Osteoblast (primary cell): ENCODE measurements at regions not wholly inside any gene's neighbourhood (a gene's known extent, or its start where the extent isn't known, plus 50 kb on each side); places are given as distances from the start of the nearest gene placed in this dataset.

ENCODE experiments used
- DNase-seq: peaks from one replicate; pipeline ENCODE4 v3.0.0; 2011; ENCODE audit warnings: low spot score, mixed read lengths; ENCODE audit not compliant: insufficient read length; ENCODE audit errors: missing footprints
- H2AFZ ChIP-seq: 2 replicates; pipeline ENCODE4 v1.6.0; 2011; ENCODE audit warnings: mild to moderate bottlenecking, low read length
- H3K27ac ChIP-seq: 2 replicates; pipeline ENCODE4 v1.5.1; 2011; ENCODE audit warnings: mild to moderate bottlenecking, low read depth, low read length, moderate library complexity
- H3K27me3 ChIP-seq: 2 replicates; pipeline ENCODE4 v1.6.0; 2012; ENCODE audit warnings: mild to moderate bottlenecking, control low read depth, inconsistent platforms, low read length, moderate library complexity; ENCODE audit not compliant: insufficient read depth
- H3K36me3 ChIP-seq: 2 replicates; pipeline ENCODE4 v1.5.1; 2011; ENCODE audit warnings: mild to moderate bottlenecking, low read length, control low read depth, moderate library complexity; ENCODE audit not compliant: insufficient read depth
- H3K4me1 ChIP-seq: 2 replicates; pipeline ENCODE4 v1.5.1; 2011; ENCODE audit warnings: mild to moderate bottlenecking, low read length, control low read depth, moderate library complexity; ENCODE audit not compliant: insufficient read depth
- H3K4me2 ChIP-seq: 2 replicates; pipeline ENCODE4 v1.6.0; 2011; ENCODE audit warnings: mild to moderate bottlenecking, low read length; ENCODE audit not compliant: insufficient read depth
- H3K4me3 ChIP-seq: fragments of 200-600 bp; sonication (generic); 3 replicates; pipeline ENCODE4 v1.5.1; 2012; ENCODE audit warnings: mild to moderate bottlenecking, low read length, inconsistent platforms; ENCODE audit not compliant: insufficient read depth
- H3K79me2 ChIP-seq: 2 replicates; pipeline ENCODE4 v1.6.0; 2012; ENCODE audit warnings: mild to moderate bottlenecking, low read length, control low read depth, inconsistent platforms; ENCODE audit not compliant: insufficient read depth
- H3K9me3 ChIP-seq: 2 replicates; pipeline ENCODE4 v1.5.1; 2011; ENCODE audit warnings: low read depth, low read length, control low read depth
- H4K20me1 ChIP-seq: 2 replicates; pipeline ENCODE4 v1.6.0; 2012; ENCODE audit warnings: mild to moderate bottlenecking, low read length, control low read depth; ENCODE audit not compliant: insufficient read depth
- TF ChIP-seq, protein P1 (sequence below): IDR thresholded peaks from 2 replicates; pipeline ENCODE4 v1.5.1; 2011; ENCODE audit warnings: mild to moderate bottlenecking, low read depth, low read length, moderate library complexity; ENCODE audit errors: extremely low read depth

GRCh38 chr2:16495509-16496208, 170.0 kb downstream of the CYRIA start:
- Histone ChIP-seq H3K4me1 (no peaks in the 10 kb centered on the region), H2AFZ (no peak overlapping the region), H3K9me3 (no peaks in the 10 kb centered on the region), H3K79me2 (no peaks in the 10 kb centered on the region), H3K4me2 (no peak overlapping the region), H3K27ac (no peak overlapping the region), H4K20me1 (no peaks in the 10 kb centered on the region), H3K36me3 (no peaks in the 10 kb centered on the region), H3K27me3 (no peaks in the 10 kb centered on the region), H3K4me3 (no peak overlapping the region)
- DNase-seq = no peak
- TF ChIP-seq, protein P1, sequence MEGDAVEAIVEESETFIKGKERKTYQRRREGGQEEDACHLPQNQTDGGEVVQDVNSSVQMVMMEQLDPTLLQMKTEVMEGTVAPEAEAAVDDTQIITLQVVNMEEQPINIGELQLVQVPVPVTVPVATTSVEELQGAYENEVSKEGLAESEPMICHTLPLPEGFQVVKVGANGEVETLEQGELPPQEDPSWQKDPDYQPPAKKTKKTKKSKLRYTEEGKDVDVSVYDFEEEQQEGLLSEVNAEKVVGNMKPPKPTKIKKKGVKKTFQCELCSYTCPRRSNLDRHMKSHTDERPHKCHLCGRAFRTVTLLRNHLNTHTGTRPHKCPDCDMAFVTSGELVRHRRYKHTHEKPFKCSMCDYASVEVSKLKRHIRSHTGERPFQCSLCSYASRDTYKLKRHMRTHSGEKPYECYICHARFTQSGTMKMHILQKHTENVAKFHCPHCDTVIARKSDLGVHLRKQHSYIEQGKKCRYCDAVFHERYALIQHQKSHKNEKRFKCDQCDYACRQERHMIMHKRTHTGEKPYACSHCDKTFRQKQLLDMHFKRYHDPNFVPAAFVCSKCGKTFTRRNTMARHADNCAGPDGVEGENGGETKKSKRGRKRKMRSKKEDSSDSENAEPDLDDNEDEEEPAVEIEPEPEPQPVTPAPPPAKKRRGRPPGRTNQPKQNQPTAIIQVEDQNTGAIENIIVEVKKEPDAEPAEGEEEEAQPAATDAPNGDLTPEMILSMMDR = no peak

- Histone ChIP-seq H3K27me3 (no peaks in the 10 kb centered on the region), H3K4me1 (no peaks in the 10 kb centered on the region), H3K4me3 (no peak overlapping the region), H4K20me1 (no peaks in the 10 kb centered on the region), H3K9me3 (no peaks in the 10 kb centered on the region), H2AFZ (no peak overlapping the region), H3K27ac (no peak overlapping the region), H3K79me2 (no peaks in the 10 kb centered on the region), H3K4me2 (no peak overlapping the region), H3K36me3 (no peaks in the 10 kb centered on the region)
- DNase-seq = no peak
- TF ChIP-seq, protein P1 = no peak
Observed at GRCh38 chr2:16494836-16495508, 170.7 kb downstream of the CYRIA start.

DNA sequence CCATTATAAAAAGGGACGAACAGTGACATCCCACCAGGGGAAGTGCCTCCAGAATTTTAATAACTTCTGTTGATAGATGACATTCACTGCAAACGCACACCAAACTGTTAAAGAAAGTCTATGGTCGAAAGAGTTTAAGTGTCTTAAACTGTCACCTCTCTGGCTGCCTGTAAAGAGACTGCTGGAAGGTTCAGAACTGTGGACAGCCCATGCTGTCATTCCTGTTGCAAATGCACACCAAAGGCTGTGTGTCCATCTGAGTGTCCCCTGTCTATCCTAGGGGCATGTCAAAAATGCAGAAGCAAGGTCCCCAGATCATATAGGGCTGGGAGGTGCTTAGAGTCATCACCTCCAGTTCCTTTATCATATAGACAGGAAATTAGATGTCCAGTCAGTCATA, 171.8 kb downstream of the CYRIA start:
- H3K9me3 ChIP-seq = no peaks in the 10 kb centered on the region
- no peaks in the 10 kb centered on the region for H3K4me1 ChIP-seq
- H2AFZ ChIP-seq = no peak overlapping the region
- TF ChIP-seq, protein P1 = no peak
- no peak overlapping the region for H3K27ac ChIP-seq
- no peak overlapping the region for H3K4me2 ChIP-seq
- no peaks in the 10 kb centered on the region for H3K36me3 ChIP-seq
- DNase-seq = no peak
- no peaks in the 10 kb centered on the region for H3K27me3 ChIP-seq
- H3K4me3 ChIP-seq = no peak overlapping the region
- no peaks in the 10 kb centered on the region for H3K79me2 ChIP-seq
- H4K20me1 ChIP-seq = no peaks in the 10 kb centered on the region

DNA sequence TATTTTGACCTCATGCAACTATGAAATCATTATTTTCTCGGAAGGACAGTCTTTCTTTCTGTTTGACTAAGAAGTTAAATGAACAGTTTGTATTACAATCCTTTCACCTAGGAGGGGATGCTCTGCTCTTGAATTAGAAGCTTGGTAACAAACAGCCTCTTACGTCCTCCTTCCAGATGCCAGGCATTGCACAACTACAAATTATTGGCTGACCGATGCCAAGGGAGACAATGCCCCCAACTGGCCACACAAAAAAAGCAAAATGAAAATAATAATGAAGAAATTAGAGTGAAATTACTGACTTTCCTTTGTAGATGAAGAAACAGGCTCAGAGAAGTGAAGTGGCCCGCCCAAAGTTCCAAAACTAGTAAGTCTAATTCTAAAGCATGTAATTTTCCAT, 177.9 kb downstream of the CYRIA start:
- Histone ChIP-seq H3K4me3 (no peak overlapping the region), H4K20me1 (no peaks in the 10 kb centered on the region), H3K27me3 (no peaks in the 10 kb centered on the region), H3K36me3 (no peaks in the 10 kb centered on the region), H3K4me2 (no peak overlapping the region), H3K4me1 (no peaks in the 10 kb centered on the region), H3K79me2 (no peaks in the 10 kb centered on the region), H2AFZ (no peak overlapping the region), H3K27ac (no peak overlapping the region), H3K9me3 (no peaks in the 10 kb centered on the region)
- TF ChIP-seq, protein P1 = no peak
- no peak for DNase-seq
